ENCODE measurements at regions not wholly inside any gene's neighbourhood (a gene's known extent, or its start where the extent isn't known, plus 50 kb on each side); places are given as distances from the start of the nearest gene placed in this dataset.

DNA sequence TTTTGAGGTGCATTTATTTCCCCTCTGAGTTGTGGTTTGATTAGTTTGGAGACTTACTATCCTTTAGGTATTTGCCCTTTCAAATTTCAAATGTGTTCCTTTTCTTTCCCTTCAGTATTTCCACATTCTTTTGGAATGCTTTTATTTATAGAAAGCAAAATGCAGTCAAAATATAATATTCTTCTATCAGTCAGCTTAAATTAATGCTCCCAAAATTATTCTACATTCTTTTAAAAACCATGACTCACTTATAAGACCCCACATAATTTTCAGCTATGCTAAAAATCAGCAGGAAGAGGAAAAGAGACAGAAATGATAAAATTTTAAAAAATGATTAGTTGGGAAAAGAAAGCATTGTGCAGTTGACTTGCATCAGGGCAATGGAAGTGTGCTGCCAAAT lies 180.0 kb upstream of the SMLR1 start:
- DNase-seq (no peak), ATAC-seq (no peak)
- H3K36me3 ChIP-seq: no peaks in the 10 kb centered on the region
- H3K27ac ChIP-seq: no peak overlapping the region
- no peaks in the 10 kb centered on the region for H3K9me3 ChIP-seq
- no peak overlapping the region for H3K4me3 ChIP-seq
- TF ChIP-seq, protein P1, sequence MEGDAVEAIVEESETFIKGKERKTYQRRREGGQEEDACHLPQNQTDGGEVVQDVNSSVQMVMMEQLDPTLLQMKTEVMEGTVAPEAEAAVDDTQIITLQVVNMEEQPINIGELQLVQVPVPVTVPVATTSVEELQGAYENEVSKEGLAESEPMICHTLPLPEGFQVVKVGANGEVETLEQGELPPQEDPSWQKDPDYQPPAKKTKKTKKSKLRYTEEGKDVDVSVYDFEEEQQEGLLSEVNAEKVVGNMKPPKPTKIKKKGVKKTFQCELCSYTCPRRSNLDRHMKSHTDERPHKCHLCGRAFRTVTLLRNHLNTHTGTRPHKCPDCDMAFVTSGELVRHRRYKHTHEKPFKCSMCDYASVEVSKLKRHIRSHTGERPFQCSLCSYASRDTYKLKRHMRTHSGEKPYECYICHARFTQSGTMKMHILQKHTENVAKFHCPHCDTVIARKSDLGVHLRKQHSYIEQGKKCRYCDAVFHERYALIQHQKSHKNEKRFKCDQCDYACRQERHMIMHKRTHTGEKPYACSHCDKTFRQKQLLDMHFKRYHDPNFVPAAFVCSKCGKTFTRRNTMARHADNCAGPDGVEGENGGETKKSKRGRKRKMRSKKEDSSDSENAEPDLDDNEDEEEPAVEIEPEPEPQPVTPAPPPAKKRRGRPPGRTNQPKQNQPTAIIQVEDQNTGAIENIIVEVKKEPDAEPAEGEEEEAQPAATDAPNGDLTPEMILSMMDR (IDR thresholded peaks at IDR 0.05): no peak
- intact Hi-C loops (cut with DNase I): no loop called here
- no peaks in the 10 kb centered on the region for H3K4me1 ChIP-seq
- H3K27me3 ChIP-seq (ENCODE audit: low read depth): no peaks in the 10 kb centered on the region

DNA sequence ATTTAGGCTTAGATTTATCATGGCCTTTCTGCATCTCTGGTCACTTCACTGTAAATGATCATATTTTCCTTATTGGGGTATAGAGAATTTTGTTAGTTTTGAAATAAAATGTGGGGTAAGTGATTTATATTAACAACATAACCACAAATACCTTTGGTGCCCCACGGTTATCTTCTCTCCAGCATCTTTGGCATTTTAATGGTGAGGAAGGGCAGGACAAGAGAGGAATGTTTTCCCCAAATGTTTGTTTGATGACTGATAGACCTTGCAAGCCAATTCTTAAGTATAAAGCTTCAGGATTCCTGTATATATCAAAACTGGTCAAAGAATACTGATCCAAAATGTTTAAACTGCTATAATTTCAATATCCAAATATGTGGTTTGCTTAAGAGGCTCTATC lies 171.6 kb upstream of the SMLR1 start:
- TF ChIP-seq, protein P1 (IDR thresholded peaks at IDR 0.05): no peak
- Histone ChIP-seq H3K4me1 (no peaks in the 10 kb centered on the region), H3K4me3 (no peak overlapping the region), H3K27me3 (ENCODE audit: low read depth) (no peaks in the 10 kb centered on the region), H3K9me3 (no peaks in the 10 kb centered on the region), H3K27ac (no peak overlapping the region), H3K36me3 (no peaks in the 10 kb centered on the region)
- DNase-seq (no peak), ATAC-seq (no peak)
- intact Hi-C loops (cut with DNase I): no loop called here

DNA sequence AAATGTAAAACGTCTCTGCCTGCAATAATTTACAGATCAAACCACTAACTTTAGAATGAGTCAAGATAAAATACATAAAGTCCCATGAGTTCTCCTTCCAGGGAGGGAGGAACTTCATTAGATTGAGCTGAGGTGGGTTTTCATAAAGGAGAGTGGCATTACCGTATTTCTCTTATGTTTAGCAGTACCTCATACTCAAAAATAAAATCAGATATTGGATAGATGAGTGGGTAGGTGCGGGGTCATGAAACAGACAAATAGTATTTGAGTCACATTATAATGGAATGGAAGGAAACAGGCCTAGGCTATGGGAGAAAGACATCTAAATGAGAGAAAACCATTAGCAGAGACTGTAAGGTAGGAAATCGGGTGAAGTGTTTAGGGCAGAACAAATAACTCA lies 166.1 kb upstream of the SMLR1 start:
- Histone ChIP-seq H3K9me3 (no peaks in the 10 kb centered on the region), H3K4me1 (no peaks in the 10 kb centered on the region), H3K36me3 (no peaks in the 10 kb centered on the region), H3K27me3 (ENCODE audit: low read depth) (no peaks in the 10 kb centered on the region), H3K27ac (no peak overlapping the region), H3K4me3 (no peak overlapping the region)
- intact Hi-C loops (cut with DNase I): no loop called here
- TF ChIP-seq, protein P1 (IDR thresholded peaks at IDR 0.05): no peak
- no peak for DNase-seq
- ATAC-seq: no peak

DNA sequence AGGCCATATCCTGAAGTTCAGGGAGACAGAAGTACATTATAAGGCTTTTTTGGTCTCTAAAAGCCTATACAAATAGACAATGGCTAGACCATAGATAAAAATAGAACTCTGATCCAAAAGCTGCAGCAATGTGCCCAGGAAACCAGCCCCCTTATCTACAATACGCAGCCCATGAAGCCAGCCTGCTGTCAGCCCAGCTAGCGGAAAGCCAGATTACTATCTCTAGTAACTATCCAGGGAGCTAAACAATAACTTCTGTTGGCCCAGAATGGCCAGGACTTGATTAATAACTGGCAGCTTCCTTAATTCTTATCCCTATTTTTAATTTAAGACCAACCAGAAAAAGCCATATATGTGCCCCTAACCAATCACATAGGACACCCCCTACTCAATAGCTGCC lies 160.4 kb upstream of the SMLR1 start:
- Histone ChIP-seq H3K4me3 (no peak overlapping the region), H3K27ac (no peak overlapping the region), H3K4me1 (no peaks in the 10 kb centered on the region), H3K27me3 (ENCODE audit: low read depth) (no peaks in the 10 kb centered on the region), H3K36me3 (no peaks in the 10 kb centered on the region), H3K9me3 (no peaks in the 10 kb centered on the region)
- TF ChIP-seq, protein P1 (IDR thresholded peaks at IDR 0.05): no peak
- no peak for ATAC-seq
- no peak for DNase-seq
- intact Hi-C loops (cut with DNase I): no loop called here

DNA sequence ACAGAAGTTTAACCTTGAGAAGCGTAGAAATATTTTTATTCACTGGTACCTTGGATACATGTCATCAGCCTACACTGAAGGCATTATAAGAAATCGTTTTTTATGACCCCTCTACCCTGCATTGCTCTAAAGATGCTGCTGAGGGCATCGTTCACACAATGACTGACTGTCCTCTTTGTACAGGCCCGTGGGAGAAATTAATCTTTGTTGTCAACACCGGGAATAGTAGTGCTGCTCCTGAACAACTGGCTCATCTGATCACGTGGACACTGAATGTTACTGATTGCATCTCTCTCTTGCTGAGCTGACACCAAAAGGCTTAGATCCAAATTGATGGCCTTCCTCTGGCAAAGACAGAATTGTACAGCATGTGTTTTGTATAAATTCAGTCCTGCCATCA lies 157.1 kb upstream of the SMLR1 start:
- DNase-seq: no peak
- intact Hi-C loops (cut with DNase I): no loop called here
- H3K9me3 ChIP-seq: no peaks in the 10 kb centered on the region
- H3K27ac ChIP-seq: no peak overlapping the region
- no peak for ATAC-seq
- TF ChIP-seq, protein P1 (IDR thresholded peaks at IDR 0.05): no peak
- no peak overlapping the region for H3K4me3 ChIP-seq
- H3K27me3 ChIP-seq (ENCODE audit: low read depth): no peaks in the 10 kb centered on the region
- H3K36me3 ChIP-seq: no peaks in the 10 kb centered on the region
- H3K4me1 ChIP-seq: no peaks in the 10 kb centered on the region

DNA sequence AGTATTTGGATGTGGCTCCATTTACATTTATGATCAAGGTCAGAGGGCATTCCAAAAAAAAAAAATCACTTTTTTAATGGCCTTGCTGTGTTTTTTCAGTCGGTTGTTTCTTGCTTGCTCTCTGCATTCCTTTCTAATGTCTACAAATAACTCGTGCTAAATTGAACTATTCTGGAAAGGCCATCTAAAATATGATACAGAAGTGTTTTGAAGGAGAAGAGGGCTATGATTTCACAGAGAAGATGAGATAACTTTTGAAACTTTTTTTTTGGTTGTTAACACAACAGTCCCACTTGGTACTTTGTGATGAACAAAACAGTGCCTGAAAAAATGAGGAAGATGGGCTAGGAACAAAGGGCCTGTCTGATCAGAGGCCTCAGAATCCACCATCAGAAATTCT lies 156.1 kb upstream of the SMLR1 start:
- ATAC-seq: no peak
- peak overlapping the region; percentile 39 for H3K27ac ChIP-seq

More for the DNA sequence above, 156.1 kb upstream of the SMLR1 start:
- DNase-seq: no peak
- Histone ChIP-seq H3K9me3 (no peaks in the 10 kb centered on the region), H3K36me3 (no peaks in the 10 kb centered on the region), H3K27me3 (ENCODE audit: low read depth) (no peaks in the 10 kb centered on the region), H3K4me3 (no peak overlapping the region), H3K4me1 (no peaks in the 10 kb centered on the region)
- intact Hi-C loops (cut with DNase I): no loop called here
- TF ChIP-seq, protein P1 (IDR thresholded peaks at IDR 0.05): no peak
